ENCODE measurements at regions not wholly inside any gene's neighbourhood (a gene's known extent, or its start where the extent isn't known, plus 50 kb on each side); places are given as distances from the start of the nearest gene placed in this dataset.

- TF ChIP-seq GMEB2 (CRISPR knock-in tag; IDR thresholded peaks at IDR 0.05; ENCODE audit: low read depth) (no peak), CTCF (CRISPR knock-in tag; IDR thresholded peaks at IDR 0.05) (no peak), ZNF800 (CRISPR knock-in tag; IDR thresholded peaks at IDR 0.05) (no peak), ZNF672 (CRISPR knock-in tag; IDR thresholded peaks at IDR 0.05) (no peak), ZNF768 (CRISPR knock-in tag; IDR thresholded peaks at IDR 0.05) (no peak)
Measured at GRCh38 chr11:45094958-45095690, 51.3 kb upstream of the PRDM11 start.
